ENCODE measurements at regions not wholly inside any gene's neighbourhood (a gene's known extent, or its start where the extent isn't known, plus 50 kb on each side); places are given as distances from the start of the nearest gene placed in this dataset.

DNA sequence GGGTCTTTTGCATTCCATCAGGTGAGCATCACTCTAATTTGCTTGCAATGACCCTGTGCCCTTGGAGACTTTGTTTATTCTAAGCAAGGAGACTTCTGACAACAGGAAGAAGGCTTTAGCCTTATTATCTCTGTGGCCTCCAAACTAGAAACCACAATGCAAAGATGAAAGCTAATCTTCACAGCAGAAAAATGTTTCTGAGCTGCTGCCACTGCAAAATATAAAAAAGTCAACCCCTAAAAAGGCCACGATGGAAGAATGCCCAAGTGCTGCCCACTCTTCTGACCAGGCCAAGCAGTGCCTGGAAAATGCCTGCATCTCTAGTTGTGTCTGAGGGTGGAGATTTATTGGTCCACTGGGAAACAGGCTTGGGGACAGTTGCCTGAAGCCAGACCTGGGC is 299.9 kb downstream of the C7orf25 start:
- H3K27ac ChIP-seq (ENCODE audit: low read depth, low read length), result peak overlapping the region; percentile 10
- H3K4me1 ChIP-seq (ENCODE audit: insufficient read depth, low read length), result peaks cover 22% of the 10 kb centered on the region
- H3K9ac ChIP-seq (ENCODE audit: low read length), result no peak overlapping the region
- H3K27me3 ChIP-seq (ENCODE audit: control insufficient read depth in 1 of 2, insufficient read depth in 2 of 2, low read length in 2 of 2), result no peaks in the 10 kb centered on the region
- H3K36me3 ChIP-seq (ENCODE audit: insufficient read depth, low read length), result no peaks in the 10 kb centered on the region
- H3K9me3 ChIP-seq (ENCODE audit: low read length), result no peaks in the 10 kb centered on the region
- no peak overlapping the region for H3K4me3 ChIP-seq (ENCODE audit: low read depth in 1 of 2, low read length in 2 of 2)

- no peak overlapping the region for H3K4me3 ChIP-seq (ENCODE audit: low read depth in 1 of 2, low read length in 2 of 2)
- no peaks in the 10 kb centered on the region for H3K27me3 ChIP-seq (ENCODE audit: control insufficient read depth in 1 of 2, insufficient read depth in 2 of 2, low read length in 2 of 2)
- H3K4me1 ChIP-seq (ENCODE audit: insufficient read depth, low read length), result peaks cover 26% of the 10 kb centered on the region
- no peaks in the 10 kb centered on the region for H3K9me3 ChIP-seq (ENCODE audit: low read length)
- H3K9ac ChIP-seq (ENCODE audit: low read length), result no peak overlapping the region
- H3K36me3 ChIP-seq (ENCODE audit: insufficient read depth, low read length), result no peaks in the 10 kb centered on the region
- peak overlapping the region; percentile 10 for H3K27ac ChIP-seq (ENCODE audit: low read depth, low read length)
Observed at GRCh38 chr7:42611289-42611928, 300.5 kb downstream of the C7orf25 start.

DNA sequence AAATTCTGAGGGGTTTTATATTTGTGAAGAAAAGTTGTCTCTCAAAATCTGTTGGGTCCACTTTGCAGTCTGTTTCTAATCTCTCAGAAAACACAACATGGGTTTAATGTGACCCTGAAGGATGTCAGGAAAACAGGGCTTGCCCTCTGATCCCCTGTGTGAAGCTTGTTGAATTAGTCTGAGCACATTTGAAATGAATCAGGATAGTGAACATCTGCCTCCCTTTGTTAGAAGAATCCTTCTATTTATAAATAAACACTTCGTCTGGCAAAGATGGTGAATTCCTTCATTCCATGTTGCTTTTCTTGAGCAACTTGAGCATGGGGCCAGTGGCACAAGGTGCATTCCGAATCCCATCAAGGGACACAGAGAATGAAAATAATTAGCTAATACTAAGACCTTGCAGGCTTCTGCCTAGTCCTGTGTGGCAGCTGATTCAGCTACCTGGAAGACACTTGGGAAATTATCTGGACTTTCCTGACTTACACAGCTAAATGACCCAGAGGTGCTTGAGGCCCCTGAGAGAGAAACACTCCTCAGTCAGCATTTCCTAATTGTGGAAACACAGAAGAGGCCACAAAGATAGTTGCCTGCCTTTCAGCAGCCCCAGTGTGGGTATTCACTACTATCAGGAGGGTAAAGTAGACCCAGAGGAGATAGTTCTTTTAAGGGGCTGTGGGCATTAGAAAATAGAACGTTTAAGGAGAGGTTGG is 305.5 kb downstream of the C7orf25 start:
- no peak overlapping the region for H3K9ac ChIP-seq (ENCODE audit: low read length)
- peaks cover 18% of the 10 kb centered on the region for H3K4me1 ChIP-seq (ENCODE audit: insufficient read depth, low read length)
- no peaks in the 10 kb centered on the region for H3K27me3 ChIP-seq (ENCODE audit: control insufficient read depth in 1 of 2, insufficient read depth in 2 of 2, low read length in 2 of 2)
- H3K9me3 ChIP-seq (ENCODE audit: low read length), result no peaks in the 10 kb centered on the region
- H3K36me3 ChIP-seq (ENCODE audit: insufficient read depth, low read length), result no peaks in the 10 kb centered on the region
- H3K4me3 ChIP-seq (ENCODE audit: low read depth in 1 of 2, low read length in 2 of 2), result no peak overlapping the region
- H3K27ac ChIP-seq (ENCODE audit: low read depth, low read length), result no peak overlapping the region

GRCh38 chr7:42605406-42606192 is 306.3 kb downstream of the C7orf25 start:
- H3K27ac ChIP-seq (ENCODE audit: low read depth, low read length), result no peak overlapping the region
- H3K36me3 ChIP-seq (ENCODE audit: insufficient read depth, low read length), result no peaks in the 10 kb centered on the region
- no peaks in the 10 kb centered on the region for H3K27me3 ChIP-seq (ENCODE audit: control insufficient read depth in 1 of 2, insufficient read depth in 2 of 2, low read length in 2 of 2)
- no peaks in the 10 kb centered on the region for H3K9me3 ChIP-seq (ENCODE audit: low read length)
- H3K4me3 ChIP-seq (ENCODE audit: low read depth in 1 of 2, low read length in 2 of 2), result peak overlapping the region in 1 of 2 donors; percentile 10
- H3K4me1 ChIP-seq (ENCODE audit: insufficient read depth, low read length), result peaks cover 17% of the 10 kb centered on the region
- no peak overlapping the region for H3K9ac ChIP-seq (ENCODE audit: low read length)

DNA sequence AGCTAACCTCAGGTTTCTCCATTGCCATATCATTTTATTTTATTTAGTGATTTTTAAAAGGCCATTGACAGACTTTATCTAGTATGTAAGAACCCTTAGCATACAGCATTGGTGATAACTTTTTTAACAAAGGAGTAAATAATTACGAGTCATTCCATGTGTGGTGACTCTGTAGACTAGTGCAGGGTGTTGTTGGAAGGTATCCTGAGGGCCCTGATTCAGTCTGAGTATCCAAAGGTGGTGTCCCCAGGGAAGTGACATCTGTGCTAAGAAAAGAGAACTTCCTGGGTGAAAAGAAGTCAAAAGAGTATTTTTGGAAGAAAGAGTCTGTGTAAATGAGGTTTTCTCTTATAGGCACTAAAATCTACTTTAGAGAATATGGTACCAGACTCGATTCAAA is 308.4 kb downstream of the C7orf25 start:
- no peak overlapping the region for H3K27ac ChIP-seq (ENCODE audit: low read depth, low read length)
- H3K4me3 ChIP-seq (ENCODE audit: low read depth in 1 of 2, low read length in 2 of 2), result no peak overlapping the region
- H3K4me1 ChIP-seq (ENCODE audit: insufficient read depth, low read length), result peaks cover 17% of the 10 kb centered on the region
- H3K9ac ChIP-seq (ENCODE audit: low read length), result no peak overlapping the region
- no peaks in the 10 kb centered on the region for H3K27me3 ChIP-seq (ENCODE audit: control insufficient read depth in 1 of 2, insufficient read depth in 2 of 2, low read length in 2 of 2)
- H3K9me3 ChIP-seq (ENCODE audit: low read length), result no peaks in the 10 kb centered on the region
- H3K36me3 ChIP-seq (ENCODE audit: insufficient read depth, low read length), result no peaks in the 10 kb centered on the region

GRCh38 chr7:42597300-42597699 is 314.6 kb downstream of the C7orf25 start:
- H3K27me3 ChIP-seq (ENCODE audit: control insufficient read depth in 1 of 2, insufficient read depth in 2 of 2, low read length in 2 of 2), result no peaks in the 10 kb centered on the region
- no peak overlapping the region for H3K27ac ChIP-seq (ENCODE audit: low read depth, low read length)
- H3K36me3 ChIP-seq (ENCODE audit: insufficient read depth, low read length), result no peaks in the 10 kb centered on the region
- H3K4me3 ChIP-seq (ENCODE audit: low read depth in 1 of 2, low read length in 2 of 2), result no peak overlapping the region
- H3K9ac ChIP-seq (ENCODE audit: low read length), result no peak overlapping the region
- H3K9me3 ChIP-seq (ENCODE audit: low read length), result no peaks in the 10 kb centered on the region
- no peaks in the 10 kb centered on the region for H3K4me1 ChIP-seq (ENCODE audit: insufficient read depth, low read length)

GRCh38 chr7:42596737-42597136 is 315.1 kb downstream of the C7orf25 start:
- Histone ChIP-seq H3K9ac (ENCODE audit: low read length) (no peak overlapping the region), H3K4me3 (ENCODE audit: low read depth in 1 of 2, low read length in 2 of 2) (no peak overlapping the region), H3K36me3 (ENCODE audit: insufficient read depth, low read length) (no peaks in the 10 kb centered on the region), H3K27ac (ENCODE audit: low read depth, low read length) (no peak overlapping the region), H3K4me1 (ENCODE audit: insufficient read depth, low read length) (no peaks in the 10 kb centered on the region), H3K9me3 (ENCODE audit: low read length) (no peaks in the 10 kb centered on the region), H3K27me3 (ENCODE audit: control insufficient read depth in 1 of 2, insufficient read depth in 2 of 2, low read length in 2 of 2) (no peaks in the 10 kb centered on the region)

DNA sequence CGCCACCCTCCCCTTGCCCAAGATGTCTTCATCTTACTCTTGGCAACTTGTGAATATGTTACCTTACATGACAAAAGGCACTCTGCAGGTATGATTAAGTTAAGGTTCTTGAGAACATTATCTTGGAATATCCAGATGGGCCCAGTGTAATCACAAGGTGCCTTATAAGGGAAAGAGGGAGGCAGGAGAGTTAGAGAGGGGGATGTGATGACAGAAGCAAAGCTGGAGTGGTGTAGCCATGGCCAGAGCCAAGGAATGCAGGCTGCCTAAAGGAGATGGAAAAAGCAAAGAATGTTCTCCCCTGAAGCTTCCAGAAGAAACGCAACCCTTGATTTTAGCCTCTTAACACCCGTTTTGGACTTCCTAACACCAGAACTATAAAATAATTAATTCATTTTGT is 318.0 kb downstream of the C7orf25 start:
- Histone ChIP-seq H3K36me3 (ENCODE audit: insufficient read depth, low read length) (no peaks in the 10 kb centered on the region), H3K27ac (ENCODE audit: low read depth, low read length) (no peak overlapping the region), H3K9ac (ENCODE audit: low read length) (no peak overlapping the region), H3K27me3 (ENCODE audit: control insufficient read depth in 1 of 2, insufficient read depth in 2 of 2, low read length in 2 of 2) (no peaks in the 10 kb centered on the region), H3K4me1 (ENCODE audit: insufficient read depth, low read length) (peaks cover 5% of the 10 kb centered on the region), H3K9me3 (ENCODE audit: low read length) (no peaks in the 10 kb centered on the region), H3K4me3 (ENCODE audit: low read depth in 1 of 2, low read length in 2 of 2) (no peak overlapping the region)

GRCh38 chr7:42590771-42591310 is 321.0 kb downstream of the C7orf25 start:
- Histone ChIP-seq H3K9ac (ENCODE audit: low read length) (no peak overlapping the region), H3K27me3 (ENCODE audit: control insufficient read depth in 1 of 2, insufficient read depth in 2 of 2, low read length in 2 of 2) (no peaks in the 10 kb centered on the region), H3K4me3 (ENCODE audit: low read depth in 1 of 2, low read length in 2 of 2) (no peak overlapping the region), H3K4me1 (ENCODE audit: insufficient read depth, low read length) (peaks cover 5% of the 10 kb centered on the region), H3K27ac (ENCODE audit: low read depth, low read length) (no peak overlapping the region), H3K36me3 (ENCODE audit: insufficient read depth, low read length) (no peaks in the 10 kb centered on the region), H3K9me3 (ENCODE audit: low read length) (no peaks in the 10 kb centered on the region)

DNA sequence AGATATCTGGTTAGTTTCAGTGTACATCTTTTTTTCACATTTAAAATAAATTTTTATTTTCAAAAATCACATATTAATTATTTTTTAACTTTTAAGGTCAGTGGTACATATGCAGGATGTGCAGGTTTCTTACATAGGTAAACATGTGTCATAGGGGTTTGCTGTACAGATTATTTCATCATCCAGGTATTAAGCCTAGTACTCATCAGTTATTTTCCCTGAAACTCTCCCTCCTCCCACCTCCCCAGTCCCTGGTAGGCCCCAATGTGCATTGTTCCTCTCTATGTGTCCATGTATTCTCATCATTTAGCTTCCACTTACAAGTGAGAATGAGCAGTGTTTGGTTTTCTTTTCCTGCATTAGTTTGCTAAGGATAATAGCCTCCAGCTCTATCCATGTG is 323.0 kb downstream of the C7orf25 start:
- no peak overlapping the region for H3K4me3 ChIP-seq (ENCODE audit: low read depth in 1 of 2, low read length in 2 of 2)
- H3K36me3 ChIP-seq (ENCODE audit: insufficient read depth, low read length), result no peaks in the 10 kb centered on the region
- no peaks in the 10 kb centered on the region for H3K27me3 ChIP-seq (ENCODE audit: control insufficient read depth in 1 of 2, insufficient read depth in 2 of 2, low read length in 2 of 2)
- no peak overlapping the region for H3K9ac ChIP-seq (ENCODE audit: low read length)
- H3K27ac ChIP-seq (ENCODE audit: low read depth, low read length), result no peak overlapping the region
- H3K4me1 ChIP-seq (ENCODE audit: insufficient read depth, low read length), result peaks cover 5% of the 10 kb centered on the region
- H3K9me3 ChIP-seq (ENCODE audit: low read length), result no peaks in the 10 kb centered on the region

GRCh38 chr7:42587806-42588205 is 324.1 kb downstream of the C7orf25 start:
- Histone ChIP-seq H3K36me3 (ENCODE audit: insufficient read depth, low read length) (no peaks in the 10 kb centered on the region), H3K27ac (ENCODE audit: low read depth, low read length) (no peak overlapping the region), H3K4me1 (ENCODE audit: insufficient read depth, low read length) (peaks cover 5% of the 10 kb centered on the region), H3K9ac (ENCODE audit: low read length) (no peak overlapping the region), H3K27me3 (ENCODE audit: control insufficient read depth in 1 of 2, insufficient read depth in 2 of 2, low read length in 2 of 2) (no peaks in the 10 kb centered on the region), H3K9me3 (ENCODE audit: low read length) (no peaks in the 10 kb centered on the region), H3K4me3 (ENCODE audit: low read depth in 1 of 2, low read length in 2 of 2) (no peak overlapping the region)
